CD14-positive monocyte (primary cell): ENCODE measurements at regions not wholly inside any gene's neighbourhood (a gene's known extent, or its start where the extent isn't known, plus 50 kb on each side); places are given as distances from the start of the nearest gene placed in this dataset.
"Not testable (repeated sequence)": the region's sequence is repeated elsewhere in the genome, so short reads cannot be mapped to it uniquely, and the experiment has no call there.

Source experiments
- DNase-seq, 3 donors: peaks; one replicate each; pipeline ENCODE4 v3.0.0-alpha.2; 2011 to 2022
- H2AFZ ChIP-seq: 2 replicates; pipeline ENCODE4 v1.6.0; 2012; ENCODE audit warnings: mild to moderate bottlenecking, low read depth, low read length, inconsistent platforms; ENCODE audit not compliant: insufficient read depth, poor library complexity, severe bottlenecking
- H3K27ac ChIP-seq, 2 donors: 1 replicate in 1 of 2; 2 replicates in 1 of 2; pipeline ENCODE4 v1.5.1; 2012 to 2013; ENCODE audit warnings: low read length in 2 of 2, control low read depth in 1 of 2, inconsistent platforms in 1 of 2, low read depth in 1 of 2, mild to moderate bottlenecking in 1 of 2
- H3K27me3 ChIP-seq, 2 donors: one replicate each; pipeline versions ENCODE4 v1.6.0 to v1.6.1; 2011 to 2013; ENCODE audit warnings: low read length in 2 of 2; ENCODE audit not compliant: control insufficient read depth in 2 of 2, insufficient read depth in 2 of 2
- H3K36me3 ChIP-seq, 2 donors: replicated peaks in 1 of 2; 1 replicate in 1 of 2; 2 replicates in 1 of 2; pipeline versions ENCODE4 v1.5.1 to v1.6.1; 2012 to 2013; ENCODE audit warnings: low read length in 2 of 2, control low read depth in 1 of 2, inconsistent platforms in 1 of 2, mild to moderate bottlenecking in 1 of 2; ENCODE audit not compliant: insufficient read depth in 2 of 2, control insufficient read depth in 1 of 2
- H3K4me1 ChIP-seq, 2 donors: 1 replicate in 1 of 2; 2 replicates in 1 of 2; pipeline versions ENCODE4 v1.5.1 to v1.6.1; 2012 to 2013; ENCODE audit warnings: low read length in 2 of 2, control low read depth in 1 of 2, inconsistent platforms in 1 of 2, mild to moderate bottlenecking in 1 of 2, moderate library complexity in 1 of 2; ENCODE audit not compliant: insufficient read depth in 2 of 2, control insufficient read depth in 1 of 2
- H3K4me2 ChIP-seq: replicated peaks from 2 replicates; pipeline ENCODE3; 2012; ENCODE audit warnings: low read length, moderate library complexity, mild to moderate bottlenecking; ENCODE audit not compliant: poor library complexity, severe bottlenecking; ENCODE audit errors: extremely low read depth
- H3K4me3 ChIP-seq, 3 experiments: fragments of 200-600 bp in 1 of 3; sonication (generic) in 1 of 3; replicated peaks in 1 of 3; 1 replicate in 2 of 3; 2 replicates in 1 of 3; pipeline ENCODE4 v1.5.1; 2011 to 2013; ENCODE audit warnings: low read length in 3 of 3, mild to moderate bottlenecking in 3 of 3, control low read depth in 2 of 3, low read depth in 2 of 3, inconsistent platforms in 1 of 3, moderate library complexity in 1 of 3
- H3K79me2 ChIP-seq: 2 replicates; pipeline ENCODE4 v1.6.0; 2012; ENCODE audit warnings: mild to moderate bottlenecking, control low read depth, inconsistent platforms, low read length, moderate library complexity; ENCODE audit not compliant: insufficient read depth
- H3K9ac ChIP-seq: 2 replicates; pipeline ENCODE4 v1.6.0; 2017; ENCODE audit warnings: low read length, mild to moderate bottlenecking; ENCODE audit not compliant: insufficient read depth, poor library complexity, severe bottlenecking
- H3K9me3 ChIP-seq, 2 donors: replicated peaks in 1 of 2; 1 replicate in 1 of 2; 2 replicates in 1 of 2; pipeline versions ENCODE4 v1.5.1 to v1.6.1; 2012 to 2013; ENCODE audit warnings: low read length in 2 of 2, control low read depth in 1 of 2; ENCODE audit not compliant: control insufficient read depth in 1 of 2, insufficient read depth in 1 of 2
- H4K20me1 ChIP-seq: 2 replicates; pipeline ENCODE4 v1.6.0; 2012; ENCODE audit warnings: mild to moderate bottlenecking, low read length, control low read depth, moderate library complexity; ENCODE audit not compliant: insufficient read depth
- H3K27ac Mint-ChIP-seq, 7 donors: one replicate each; pipeline ENCODE4 v1.8.0; 2020; ENCODE audit warnings: mild to moderate bottlenecking in 7 of 7, mixed read lengths in 7 of 7, moderate library complexity in 6 of 7, inconsistent platforms in 2 of 7
- H3K27me3 Mint-ChIP-seq, 3 donors: one replicate each; pipeline ENCODE4 v1.8.0; 2021 to 2022; ENCODE audit warnings: low read depth in 3 of 3, mild to moderate bottlenecking in 3 of 3, mixed read lengths in 3 of 3, moderate library complexity in 3 of 3, inconsistent platforms in 1 of 3
- H3K36me3 Mint-ChIP-seq, 2 donors: one replicate each; pipeline ENCODE4 v1.8.0; 2020; ENCODE audit warnings: mixed read lengths in 2 of 2, inconsistent platforms in 1 of 2, mild to moderate bottlenecking in 1 of 2
- H3K4me1 Mint-ChIP-seq: one replicate; pipeline ENCODE4 v1.8.0; 2020; ENCODE audit warnings: mild to moderate bottlenecking, mixed read lengths
- H3K4me3 Mint-ChIP-seq, 2 donors: one replicate each; pipeline ENCODE4 v1.8.0; 2020; ENCODE audit warnings: mild to moderate bottlenecking in 2 of 2, mixed read lengths in 2 of 2, moderate library complexity in 1 of 2
- H3K9me3 Mint-ChIP-seq, 7 donors: one replicate each; pipeline ENCODE4 v1.8.0; 2020 to 2022; ENCODE audit warnings: mixed read lengths in 7 of 7, mild to moderate bottlenecking in 6 of 7, moderate library complexity in 6 of 7, inconsistent platforms in 2 of 7
- CTCF ChIP-seq: fragments of 200-600 bp; IDR thresholded peaks from one replicate; pipeline ENCODE4 v1.8.0; 2022; ENCODE audit warnings: antibody characterized with exemption, mild to moderate bottlenecking
- WGBS: methylation state at CpG from one replicate; pipeline ENCODE4 v1.1.5; 2013; ENCODE audit warnings: missing lambda C conversion rate; ENCODE audit not compliant: insufficient coverage; 5-methylcytosine and 5-hydroxymethylcytosine counted together
- intact Hi-C, 2 donors: fragments of 100-400 bp; cut with micrococcal nuclease; formaldehyde crosslinking; loops; one replicate each; pipeline versions ENCODE4 v1.15.0 to v1.15.1; 2023

GRCh38 chr21:7928528-7928927 is 2592.9 kb upstream of the TPTE start:
- H3K4me3 ChIP-seq, DNase-seq, H3K4me3 Mint-ChIP-seq, intact Hi-C loops, H3K27ac ChIP-seq, H3K27me3 ChIP-seq, H3K36me3 Mint-ChIP-seq, H3K27me3 Mint-ChIP-seq, H3K27ac Mint-ChIP-seq, H2AFZ ChIP-seq, H3K79me2 ChIP-seq, H3K4me1 Mint-ChIP-seq, H4K20me1 ChIP-seq, H3K9ac ChIP-seq, H3K4me1 ChIP-seq, H3K36me3 ChIP-seq, H3K4me2 ChIP-seq: not testable (repeated sequence)
- peaks cover 33 to 93% (median 87%) of the 10 kb centered on the region in 7 donors for H3K9me3 Mint-ChIP-seq
- H3K9me3 ChIP-seq: peaks cover 0 to 66% of the 10 kb centered on the region in 2 donors
- WGBS: 75% methylated on average over 12 of the region's 12 CpGs
- peak; percentile 7 for TF ChIP-seq CTCF

DNA sequence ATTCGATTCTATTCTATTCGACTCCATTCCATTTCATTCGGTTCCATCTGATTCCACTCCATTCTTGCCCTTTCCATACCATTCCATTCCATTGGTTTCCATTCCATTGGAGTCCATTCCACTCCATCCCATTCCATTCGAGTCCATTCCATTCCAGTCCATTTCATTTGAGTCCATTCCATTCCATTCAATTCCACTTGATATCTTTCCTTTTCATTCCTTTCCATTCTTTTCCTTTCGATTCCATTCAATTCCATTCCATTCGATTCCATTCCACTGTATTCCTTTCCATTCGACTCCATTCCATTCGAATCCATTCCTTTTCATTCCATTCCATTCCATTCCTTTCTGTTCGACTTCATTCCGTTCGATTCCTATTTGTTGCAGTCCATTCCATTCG is 2591.8 kb upstream of the TPTE start:
- H3K36me3 Mint-ChIP-seq, H3K4me1 Mint-ChIP-seq, H3K4me1 ChIP-seq, H3K27me3 ChIP-seq, intact Hi-C loops, H3K4me2 ChIP-seq, H3K4me3 ChIP-seq, H3K79me2 ChIP-seq, H3K4me3 Mint-ChIP-seq, DNase-seq, H3K36me3 ChIP-seq, H3K27me3 Mint-ChIP-seq, H3K9ac ChIP-seq, H2AFZ ChIP-seq, H3K27ac ChIP-seq, H4K20me1 ChIP-seq, H3K27ac Mint-ChIP-seq: not testable (repeated sequence)
- H3K9me3 Mint-ChIP-seq: peaks cover 43 to 93% (median 88%) of the 10 kb centered on the region in 7 donors
- WGBS: 74% methylated on average over 12 of the region's 12 CpGs
- H3K9me3 ChIP-seq: peaks cover 0 to 76% of the 10 kb centered on the region in 2 donors

GRCh38 chr21:7930445-7930844 is 2590.9 kb upstream of the TPTE start:
- peaks cover 0 to 85% of the 10 kb centered on the region in 2 donors for H3K9me3 ChIP-seq
- H3K9me3 Mint-ChIP-seq: peaks cover 52 to 93% (median 89%) of the 10 kb centered on the region in 7 donors
- 65% methylated on average over 9 of the region's 9 CpGs for WGBS
- H3K27ac Mint-ChIP-seq, H3K27me3 ChIP-seq, DNase-seq, H3K4me3 Mint-ChIP-seq, H3K36me3 ChIP-seq, H3K79me2 ChIP-seq, H3K4me1 ChIP-seq, H3K4me2 ChIP-seq, H4K20me1 ChIP-seq, H3K27me3 Mint-ChIP-seq, H2AFZ ChIP-seq, H3K4me3 ChIP-seq, H3K36me3 Mint-ChIP-seq, H3K9ac ChIP-seq, H3K4me1 Mint-ChIP-seq, H3K27ac ChIP-seq, intact Hi-C loops: not testable (repeated sequence)
